HG02970 (cell line): ENCODE measurements at regions not wholly inside any gene's neighbourhood (a gene's known extent, or its start where the extent isn't known, plus 50 kb on each side); places are given as distances from the start of the nearest gene placed in this dataset.

ENCODE experiments used
- ATAC-seq: cut with Tn5 transposase; IDR thresholded peaks from one replicate; pipeline ENCODE4 v1.9.1; 2021; ENCODE audit warnings: mild to moderate bottlenecking, moderate library complexity, moderate number of reproducible peaks; ENCODE audit not compliant: unreplicated experiment, low FRiP score

GRCh38 chr9:129374231-129374630 is 196.2 kb upstream of the IER5L start:
- ATAC-seq: no peak

- no peak for ATAC-seq
These were observed 195.3 kb upstream of the IER5L start for GRCh38 chr9:129373361-129373760.

GRCh38 chr9:129370770-129371169 is 192.7 kb upstream of the IER5L start:
- no peak for ATAC-seq

- no peak for ATAC-seq
These were observed 190.4 kb upstream of the IER5L start for GRCh38 chr9:129368444-129368978.

GRCh38 chr9:129367287-129367686 is 189.2 kb upstream of the IER5L start:
- no peak for ATAC-seq

- ATAC-seq: no peak
These were observed 187.1 kb upstream of the IER5L start for GRCh38 chr9:129365196-129365595.

GRCh38 chr9:129363216-129363873 is 185.3 kb upstream of the IER5L start:
- ATAC-seq: no peak

- no peak for ATAC-seq
These were observed 184.4 kb upstream of the IER5L start for GRCh38 chr9:129362287-129363000.

- ATAC-seq: no peak
These were observed 183.1 kb upstream of the IER5L start for GRCh38 chr9:129361196-129361595.

- no peak for ATAC-seq
These were observed 182.0 kb upstream of the IER5L start for GRCh38 chr9:129359916-129360536.

GRCh38 chr9:129359162-129359811 is 181.2 kb upstream of the IER5L start:
- no peak for ATAC-seq

- ATAC-seq: no peak
These were observed 180.6 kb upstream of the IER5L start for GRCh38 chr9:129358621-129359154.

GRCh38 chr9:129357773-129358245 is 179.7 kb upstream of the IER5L start:
- no peak for ATAC-seq

- ATAC-seq: no peak
These were observed 179.1 kb upstream of the IER5L start for GRCh38 chr9:129356871-129357772.

- no peak for ATAC-seq
These were observed 177.6 kb upstream of the IER5L start for GRCh38 chr9:129355631-129356030.

- no peak for ATAC-seq
These were observed 176.4 kb upstream of the IER5L start for GRCh38 chr9:129354498-129354897.

GRCh38 chr9:129353697-129354336 is 175.8 kb upstream of the IER5L start:
- no peak for ATAC-seq

GRCh38 chr9:129352146-129352865 is 174.2 kb upstream of the IER5L start:
- no peak for ATAC-seq
